Adrenal gland (tissue), 5 donors: ENCODE measurements at regions not wholly inside any gene's neighbourhood (a gene's known extent, or its start where the extent isn't known, plus 50 kb on each side); places are given as distances from the start of the nearest gene placed in this dataset.

ENCODE experiments used
- POLR2A ChIP-seq, 2 donors: fragments of 450-650 bp; IDR thresholded peaks; one replicate each; pipeline ENCODE4 v1.6.1; 2017; ENCODE audit warnings: antibody characterized with exemption in 2 of 2, mild to moderate bottlenecking in 2 of 2, moderate library complexity in 1 of 2
- TF ChIP-seq, protein P1 (sequence below), 6 experiments: fragments of 450-650 bp in 4 of 6; fragments of 200-600 bp in 2 of 6; sonication (generic) in 1 of 6; IDR thresholded peaks; 1 replicate in 5 of 6; 2 replicates in 1 of 6; pipeline versions ENCODE4 v1.5.1 to v1.8.0; 2016 to 2021; ENCODE audit warnings: antibody characterized with exemption in 6 of 6, mild to moderate bottlenecking in 2 of 6, moderate library complexity in 1 of 6
- donor health status: DM: no; HTN: no; CAD: no.

DNA sequence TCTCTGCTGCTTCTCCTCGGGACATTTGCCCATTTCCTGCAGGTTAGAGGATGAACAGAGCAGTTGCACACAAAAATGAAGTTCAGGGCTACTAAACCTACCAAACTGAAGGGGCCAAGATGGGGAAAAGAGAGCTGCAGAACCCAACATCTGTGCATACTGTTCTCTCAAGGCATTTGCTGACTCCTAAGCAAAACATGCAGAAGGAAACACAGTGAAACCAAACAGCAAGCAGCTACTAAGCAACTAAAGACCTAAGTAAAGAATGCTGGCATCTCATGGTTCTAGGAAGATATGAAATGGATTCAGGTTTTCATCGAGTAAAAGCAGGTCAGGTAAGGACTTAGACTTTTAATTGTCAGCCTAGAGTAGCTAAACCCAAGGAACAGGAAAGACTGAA, 111.9 kb upstream of the SYT4 start:
- no peak for TF ChIP-seq POLR2A (IDR thresholded peaks at IDR 0.05)
- TF ChIP-seq, protein P1, sequence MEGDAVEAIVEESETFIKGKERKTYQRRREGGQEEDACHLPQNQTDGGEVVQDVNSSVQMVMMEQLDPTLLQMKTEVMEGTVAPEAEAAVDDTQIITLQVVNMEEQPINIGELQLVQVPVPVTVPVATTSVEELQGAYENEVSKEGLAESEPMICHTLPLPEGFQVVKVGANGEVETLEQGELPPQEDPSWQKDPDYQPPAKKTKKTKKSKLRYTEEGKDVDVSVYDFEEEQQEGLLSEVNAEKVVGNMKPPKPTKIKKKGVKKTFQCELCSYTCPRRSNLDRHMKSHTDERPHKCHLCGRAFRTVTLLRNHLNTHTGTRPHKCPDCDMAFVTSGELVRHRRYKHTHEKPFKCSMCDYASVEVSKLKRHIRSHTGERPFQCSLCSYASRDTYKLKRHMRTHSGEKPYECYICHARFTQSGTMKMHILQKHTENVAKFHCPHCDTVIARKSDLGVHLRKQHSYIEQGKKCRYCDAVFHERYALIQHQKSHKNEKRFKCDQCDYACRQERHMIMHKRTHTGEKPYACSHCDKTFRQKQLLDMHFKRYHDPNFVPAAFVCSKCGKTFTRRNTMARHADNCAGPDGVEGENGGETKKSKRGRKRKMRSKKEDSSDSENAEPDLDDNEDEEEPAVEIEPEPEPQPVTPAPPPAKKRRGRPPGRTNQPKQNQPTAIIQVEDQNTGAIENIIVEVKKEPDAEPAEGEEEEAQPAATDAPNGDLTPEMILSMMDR (IDR thresholded peaks at IDR 0.05) = no peak
